ENCODE measurements at regions not wholly inside any gene's neighbourhood (a gene's known extent, or its start where the extent isn't known, plus 50 kb on each side); places are given as distances from the start of the nearest gene placed in this dataset.

DNA sequence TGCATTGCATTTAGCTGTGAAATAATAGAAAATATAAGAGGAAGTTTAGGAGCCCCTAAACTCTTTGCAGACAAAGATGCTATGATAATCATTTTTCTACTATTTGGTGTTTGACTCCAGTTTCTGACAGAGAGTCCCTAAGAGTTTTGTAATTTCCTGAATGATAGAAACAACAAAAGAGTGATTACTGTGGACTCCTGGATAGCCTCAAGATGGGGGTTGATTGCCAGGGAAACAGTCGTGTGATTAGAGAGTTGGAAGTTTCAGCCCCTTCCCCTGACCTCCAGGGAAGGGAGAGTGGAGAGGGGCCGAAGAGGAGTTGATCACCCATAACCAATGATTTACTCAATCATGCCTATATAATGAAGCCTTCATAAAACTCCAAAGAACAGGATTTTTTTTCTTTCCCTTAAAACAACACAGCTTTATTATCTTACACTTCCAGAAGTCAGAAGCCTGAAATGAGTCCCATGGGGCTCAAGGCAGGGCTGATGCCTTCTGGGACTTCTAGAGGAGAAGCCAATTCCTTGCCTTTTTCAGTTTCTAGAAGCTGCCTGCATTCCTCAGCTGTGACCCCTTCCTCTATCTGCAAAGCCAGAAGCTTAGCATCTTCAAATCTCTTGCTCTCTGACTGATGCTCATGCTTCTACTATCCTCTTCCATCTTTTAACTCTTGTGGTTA lies 292.3 kb upstream of the ZPLD1 start:
- no peak overlapping the region for H3K4me3 ChIP-seq (ENCODE audit: low read depth, low read length)
- no peak overlapping the region for H3K27ac ChIP-seq (ENCODE audit: low read depth, low read length)
- ChIA-PET CTCF (interaction anchor here (2.7 kb wide), 1 partner anchor 83 kb away, joined by 15 read pairs; no protein-coding TSS in a partner anchor), POLR2A (no interaction called here)
- H3K27me3 ChIP-seq (ENCODE audit: control insufficient read depth, insufficient read depth, low read length), result no peaks in the 10 kb centered on the region
- no peak for DNase-seq (ENCODE audit: low read depth, low spot score)
- no peak for TF ChIP-seq CTCF (IDR thresholded peaks at IDR 0.05; ENCODE audit: low read depth, low read length)
- H3K9me3 ChIP-seq (ENCODE audit: control insufficient read depth, insufficient read depth, low read length), result no peaks in the 10 kb centered on the region

GRCh38 chr3:102143536-102143935 lies 291.3 kb upstream of the ZPLD1 start:
- no peak for TF ChIP-seq CTCF (IDR thresholded peaks at IDR 0.05; ENCODE audit: low read depth, low read length)
- Histone ChIP-seq H3K4me3 (ENCODE audit: low read depth, low read length) (no peak overlapping the region), H3K27ac (ENCODE audit: low read depth, low read length) (no peak overlapping the region), H3K9me3 (ENCODE audit: control insufficient read depth, insufficient read depth, low read length) (no peaks in the 10 kb centered on the region), H3K27me3 (ENCODE audit: control insufficient read depth, insufficient read depth, low read length) (no peaks in the 10 kb centered on the region)
- CTCF ChIA-PET, result interaction anchor here (0.5 kb wide), 1 partner anchor 10 kb away, joined by 3 read pairs; no protein-coding TSS in a partner anchor
- POLR2A ChIA-PET, result no interaction called here
- no peak for DNase-seq (ENCODE audit: low read depth, low spot score)

GRCh38 chr3:102144063-102144462 lies 290.8 kb upstream of the ZPLD1 start:
- DNase-seq (ENCODE audit: low read depth, low spot score), result no peak
- H3K9me3 ChIP-seq (ENCODE audit: control insufficient read depth, insufficient read depth, low read length), result no peaks in the 10 kb centered on the region; the same call in 1 of the 2 replicates
- no peaks in the 10 kb centered on the region for H3K27me3 ChIP-seq (ENCODE audit: control insufficient read depth, insufficient read depth, low read length)
- ChIA-PET POLR2A (no interaction called here), CTCF (interaction anchor here (0.5 kb wide), 1 partner anchor 10 kb away, joined by 3 read pairs; no protein-coding TSS in a partner anchor)
- TF ChIP-seq CTCF (IDR thresholded peaks at IDR 0.05; ENCODE audit: low read depth, low read length), result no peak
- H3K27ac ChIP-seq (ENCODE audit: low read depth, low read length), result no peak overlapping the region
- H3K4me3 ChIP-seq (ENCODE audit: low read depth, low read length), result no peak overlapping the region

DNA sequence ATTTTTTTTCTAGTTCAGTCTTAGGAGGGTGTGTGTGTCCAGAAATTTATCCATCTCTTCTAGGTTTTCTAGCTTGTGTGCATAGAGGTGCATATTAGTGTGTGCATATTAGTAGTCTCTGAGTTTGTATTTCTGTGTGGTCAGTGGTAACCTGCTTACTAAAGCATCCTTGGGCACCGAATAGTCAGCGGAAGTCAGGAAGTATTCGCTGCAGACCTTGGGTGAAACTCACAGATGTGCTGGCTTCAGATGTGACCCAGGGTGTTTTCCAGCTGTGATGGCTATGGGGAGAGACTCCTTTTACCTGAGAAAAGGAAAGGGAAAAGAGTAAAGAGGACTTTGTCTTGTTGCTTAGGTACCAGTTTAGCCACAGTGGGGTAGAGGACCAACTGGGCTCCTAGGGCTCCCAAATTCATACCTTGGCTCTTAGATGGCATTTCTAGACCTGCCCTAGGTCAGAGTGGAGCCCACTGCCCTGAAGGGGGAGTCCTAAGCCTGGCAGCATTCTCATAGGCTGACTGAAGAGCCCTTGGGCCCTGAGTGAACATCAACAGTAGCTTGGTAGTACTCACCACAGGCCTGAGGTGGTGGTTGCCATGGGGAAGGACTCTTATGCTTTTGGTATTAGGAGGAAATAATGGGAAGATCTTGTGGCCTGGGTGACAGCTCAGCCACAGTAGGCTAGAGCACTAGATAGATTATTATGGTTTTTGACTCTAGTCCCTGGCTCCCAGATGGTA lies 286.0 kb upstream of the ZPLD1 start:
- TF ChIP-seq CTCF (IDR thresholded peaks at IDR 0.05; ENCODE audit: low read depth, low read length), result no peak
- Histone ChIP-seq H3K27ac (ENCODE audit: low read depth, low read length) (no peak overlapping the region), H3K9me3 (ENCODE audit: control insufficient read depth, insufficient read depth, low read length) (peaks cover 6% of the 10 kb centered on the region; the same call in 1 of the 2 replicates), H3K27me3 (ENCODE audit: control insufficient read depth, insufficient read depth, low read length) (no peaks in the 10 kb centered on the region), H3K4me3 (ENCODE audit: low read depth, low read length) (no peak overlapping the region)
- ChIA-PET CTCF (interaction anchor here (0.9 to 1.6 kb wide), 2 partner anchors 8 to 346 kb away, joined by 3 read pairs; no protein-coding TSS in a partner anchor), POLR2A (no interaction called here)
- no peak for DNase-seq (ENCODE audit: low read depth, low spot score)

DNA sequence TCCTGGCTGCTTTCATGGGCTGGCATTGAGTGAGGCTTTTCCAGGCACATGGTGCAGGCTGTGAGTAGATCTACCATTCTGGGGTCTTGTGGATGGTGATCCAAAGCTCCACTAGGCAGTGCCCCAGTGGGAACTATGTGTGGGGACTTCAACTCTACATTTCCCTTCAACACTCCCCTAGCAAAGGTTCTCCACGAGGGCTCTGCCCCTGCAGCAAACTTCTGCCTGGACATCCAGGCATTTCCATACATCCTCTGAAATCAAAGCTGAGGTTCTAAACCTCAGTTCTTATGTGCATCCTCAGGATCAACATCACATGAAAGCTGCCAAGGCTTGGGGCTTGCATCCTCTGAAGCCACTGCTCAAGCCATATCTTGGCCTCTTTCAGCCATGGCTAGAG lies 282.9 kb upstream of the ZPLD1 start:
- no peak overlapping the region for H3K27ac ChIP-seq (ENCODE audit: low read depth, low read length)
- ChIA-PET POLR2A (no interaction called here), CTCF (no interaction called here)
- peaks cover 6% of the 10 kb centered on the region; the same call in 1 of the 2 replicates for H3K9me3 ChIP-seq (ENCODE audit: control insufficient read depth, insufficient read depth, low read length)
- no peak overlapping the region for H3K4me3 ChIP-seq (ENCODE audit: low read depth, low read length)
- no peak for TF ChIP-seq CTCF (IDR thresholded peaks at IDR 0.05; ENCODE audit: low read depth, low read length)
- H3K27me3 ChIP-seq (ENCODE audit: control insufficient read depth, insufficient read depth, low read length), result no peaks in the 10 kb centered on the region
- no peak for DNase-seq (ENCODE audit: low read depth, low spot score)

Measured in AG04450 (cell line).